H9 (cell line): ENCODE measurements at regions not wholly inside any gene's neighbourhood (a gene's known extent, or its start where the extent isn't known, plus 50 kb on each side); places are given as distances from the start of the nearest gene placed in this dataset.
"Not testable (repeated sequence)": the region's sequence is repeated elsewhere in the genome, so short reads cannot be mapped to it uniquely, and the experiment has no call there.

ENCODE experiments used
- DNase-seq: peaks from one replicate; pipeline ENCODE4 v3.0.0-alpha.2; 2017
- H2AFZ ChIP-seq: one replicate; pipeline ENCODE4 v1.6.1; 2013; ENCODE audit warnings: mild to moderate bottlenecking, low read length, control low read depth, moderate library complexity
- H2AK5ac ChIP-seq: 2 replicates; pipeline ENCODE4 v1.6.1; 2013; ENCODE audit warnings: low read length, control low read depth, mixed read lengths; ENCODE audit not compliant: insufficient read length
- H2BK120ac ChIP-seq: one replicate; pipeline ENCODE4 v1.6.1; 2013; ENCODE audit warnings: low read depth, mild to moderate bottlenecking, low read length, control low read depth, inconsistent platforms; ENCODE audit not compliant: poor library complexity, severe bottlenecking
- H2BK12ac ChIP-seq: 2 replicates; pipeline ENCODE4 v1.6.1; 2013; ENCODE audit warnings: low read length, control low read depth, mixed read lengths, low read depth; ENCODE audit not compliant: insufficient read length
- H2BK15ac ChIP-seq: 2 replicates; pipeline ENCODE4 v1.6.1; 2013; ENCODE audit warnings: low read depth, low read length, control low read depth
- H2BK20ac ChIP-seq: one replicate; pipeline ENCODE4 v1.6.1; 2013; ENCODE audit warnings: low read depth, mild to moderate bottlenecking, low read length, control low read depth, inconsistent platforms; ENCODE audit not compliant: poor library complexity, severe bottlenecking
- H2BK5ac ChIP-seq: 2 replicates; pipeline ENCODE4 v1.6.1; 2013; ENCODE audit warnings: low read length, control low read depth, mixed read lengths; ENCODE audit not compliant: insufficient read length
- H3K14ac ChIP-seq: 2 replicates; pipeline ENCODE4 v1.6.1; 2013; ENCODE audit warnings: low read length, control low read depth; ENCODE audit not compliant: insufficient read depth
- H3K18ac ChIP-seq: 2 replicates; pipeline ENCODE4 v1.6.1; 2013; ENCODE audit warnings: low read depth, mild to moderate bottlenecking, mixed read lengths, low read length, control low read depth; ENCODE audit not compliant: insufficient read length
- H3K23ac ChIP-seq: 2 replicates; pipeline ENCODE4 v1.6.1; 2013; ENCODE audit warnings: low read length, control low read depth, mixed read lengths, low read depth; ENCODE audit not compliant: insufficient read length
- H3K23me2 ChIP-seq: 2 replicates; pipeline ENCODE4 v1.6.1; 2013; ENCODE audit warnings: low read depth, mild to moderate bottlenecking, mixed read lengths, low read length, control low read depth; ENCODE audit not compliant: insufficient read length, poor library complexity, severe bottlenecking
- H3K27ac ChIP-seq: 2 replicates; pipeline ENCODE4 v1.5.1; 2013; ENCODE audit warnings: low read length, control low read depth, mixed read lengths, low read depth; ENCODE audit not compliant: insufficient read length
- H3K27me3 ChIP-seq: 2 replicates; pipeline ENCODE4 v1.6.1; 2013; ENCODE audit warnings: low read length, control low read depth, inconsistent platforms; ENCODE audit not compliant: insufficient read depth
- H3K4ac ChIP-seq: 2 replicates; pipeline ENCODE4 v1.6.1; 2013; ENCODE audit warnings: low read depth, mild to moderate bottlenecking, control low read depth, inconsistent platforms, low read length, moderate library complexity
- H3K4me1 ChIP-seq: 2 replicates; pipeline ENCODE4 v1.6.1; 2013; ENCODE audit warnings: low read length, control low read depth, inconsistent platforms; ENCODE audit not compliant: insufficient read depth
- H3K4me2 ChIP-seq: 2 replicates; pipeline ENCODE4 v1.6.1; 2013; ENCODE audit warnings: low read length, control low read depth, mixed read lengths; ENCODE audit not compliant: insufficient read length, insufficient read depth
- H3K56ac ChIP-seq: 2 replicates; pipeline ENCODE4 v1.6.1; 2013; ENCODE audit warnings: low read depth, mild to moderate bottlenecking, mixed read lengths, low read length, control low read depth; ENCODE audit not compliant: insufficient read length
- H3K79me1 ChIP-seq: 2 replicates; pipeline ENCODE4 v1.6.1; 2013; ENCODE audit warnings: low read depth, mild to moderate bottlenecking, moderate library complexity, low read length, control low read depth, inconsistent platforms; ENCODE audit not compliant: insufficient read depth, poor library complexity, severe bottlenecking
- H3K79me2 ChIP-seq: 2 replicates; pipeline ENCODE4 v1.6.1; 2013; ENCODE audit warnings: low read length, control low read depth, inconsistent platforms; ENCODE audit not compliant: insufficient read depth
- H3K9ac ChIP-seq: 2 replicates; pipeline ENCODE4 v1.6.1; 2013; ENCODE audit warnings: low read length, control low read depth, mixed read lengths; ENCODE audit not compliant: insufficient read length; ENCODE audit errors: extremely low read depth
- H3K9me3 ChIP-seq: one replicate; pipeline ENCODE4 v1.6.1; 2013; ENCODE audit warnings: low read depth, low read length, inconsistent platforms; ENCODE audit not compliant: control insufficient read depth
- H3T11ph ChIP-seq: one replicate; pipeline ENCODE4 v1.6.1; 2013; ENCODE audit warnings: mild to moderate bottlenecking, low read length, control low read depth, inconsistent platforms
- H4K20me1 ChIP-seq: one replicate; pipeline ENCODE4 v1.6.1; 2013; ENCODE audit not compliant: control insufficient read depth, insufficient read length, insufficient read depth
- H4K5ac ChIP-seq: 2 replicates; pipeline ENCODE4 v1.6.1; 2013; ENCODE audit warnings: low read depth, mild to moderate bottlenecking, mixed read lengths, low read length, control low read depth; ENCODE audit not compliant: insufficient read length
- H4K8ac ChIP-seq: replicated peaks from 2 replicates; pipeline ENCODE4 v1.6.1; 2013; ENCODE audit warnings: low read length, control low read depth, mixed read lengths, low read depth; ENCODE audit not compliant: insufficient read length
- H4K91ac ChIP-seq: 2 replicates; pipeline ENCODE4 v1.6.1; 2013; ENCODE audit warnings: low read depth, mild to moderate bottlenecking, moderate library complexity, mixed read lengths, low read length, control low read depth; ENCODE audit not compliant: insufficient read length
- H3K27ac Mint-ChIP-seq, 3 experiments: 2 replicates in 2 of 3; 3 replicates in 1 of 3; pipeline ENCODE4 v1.8.0; 2020 to 2021; ENCODE audit warnings: mixed read lengths in 3 of 3, mild to moderate bottlenecking in 1 of 3, moderate library complexity in 1 of 3
- H3K27me3 Mint-ChIP-seq: 2 replicates; pipeline ENCODE4 v1.8.0; 2021; ENCODE audit warnings: low read depth, mild to moderate bottlenecking, moderate library complexity, mixed read lengths
- H3K36me3 Mint-ChIP-seq, 3 experiments: 2 replicates in 2 of 3; 3 replicates in 1 of 3; pipeline ENCODE4 v1.8.0; 2020 to 2021; ENCODE audit warnings: low read depth in 3 of 3, mixed read lengths in 3 of 3; ENCODE audit not compliant: insufficient read depth in 1 of 3
- H3K4me1 Mint-ChIP-seq, 2 experiments: 2 replicates each; pipeline ENCODE4 v1.8.0; 2020; ENCODE audit warnings: mixed read lengths in 2 of 2
- H3K4me3 Mint-ChIP-seq, 2 experiments: 2 replicates in 1 of 2; 3 replicates in 1 of 2; pipeline ENCODE4 v1.8.0; 2020 to 2021; ENCODE audit warnings: mild to moderate bottlenecking in 2 of 2, mixed read lengths in 2 of 2, moderate library complexity in 1 of 2
- H3K9me3 Mint-ChIP-seq, 2 experiments: 2 replicates in 1 of 2; 3 replicates in 1 of 2; pipeline ENCODE4 v1.8.0; 2020; ENCODE audit warnings: mild to moderate bottlenecking in 2 of 2, mixed read lengths in 2 of 2, moderate library complexity in 1 of 2
- CTCF ChIP-seq: fragments of 200-600 bp; sonication (generic); conservative IDR thresholded peaks from 3 replicates; pipeline ENCODE4 v1.8.0; 2021; ENCODE audit warnings: antibody characterized with exemption, mild to moderate bottlenecking
- WGBS: extraction: QIAGEN DNeasy Blood & Tissue Kit; methylation state at CpG from one replicate; pipeline ENCODE4 v1.1.7; 2013; ENCODE audit warnings: missing lambda C conversion rate, low lambda C conversion rate, mixed read lengths; ENCODE audit not compliant: insufficient read length; ENCODE audit errors: extremely low coverage; 5-methylcytosine and 5-hydroxymethylcytosine counted together

GRCh38 chr12:131309700-131310099, 356.0 kb downstream of the ADGRD1 start:
- Mint-ChIP-seq H3K4me3 (no peak overlapping the region), H3K9me3 (peaks cover 4 to 6% of the 10 kb centered on the region in 2 experiments), H3K27ac (no peak overlapping the region), H3K4me1 (peaks cover 19 to 24% of the 10 kb centered on the region in 2 experiments), H3K27me3 (peaks cover 8% of the 10 kb centered on the region), H3K36me3 (peaks cover 3 to 7% (median 4%) of the 10 kb centered on the region in 3 experiments; a peak in 6 of 7 replicates)
- DNase-seq: no peak
- Histone ChIP-seq H3K9ac (no peak overlapping the region), H3K4ac (no peak overlapping the region), H3K18ac (no peak overlapping the region), H3K27ac (no peak overlapping the region), H3K14ac (no peak overlapping the region), H3K23ac (no peak overlapping the region), H4K5ac (no peak overlapping the region), H2BK120ac (no peak overlapping the region), H3K79me2 (no peaks in the 10 kb centered on the region), H2BK12ac (no peak overlapping the region), H3K27me3 (no peaks in the 10 kb centered on the region; the same call in 1 of the 2 replicates), H3T11ph (no peak overlapping the region), H3K56ac (no peak overlapping the region), H3K4me1 (peaks cover 3% of the 10 kb centered on the region; the same call in 1 of the 2 replicates), H3K9me3 (no peaks in the 10 kb centered on the region), H4K20me1 (no peaks in the 10 kb centered on the region), H2AFZ (no peak overlapping the region), H2BK5ac (no peak overlapping the region), H3K4me2 (no peak overlapping the region), H3K79me1 (no peaks in the 10 kb centered on the region), H4K91ac (no peak overlapping the region), H4K8ac (no peak overlapping the region), H2BK15ac (no peak overlapping the region), H2BK20ac (no peak overlapping the region), H2AK5ac (no peak overlapping the region), H3K23me2 (no peaks in the 10 kb centered on the region)
- TF ChIP-seq CTCF: no peak
- no CpG with 5 or more reads among the region's 5 CpGs for WGBS

- not testable (repeated sequence) for H3K79me2 ChIP-seq, H3K23me2 ChIP-seq, H4K20me1 ChIP-seq, H3K27ac ChIP-seq, H4K5ac ChIP-seq, H4K8ac ChIP-seq, H3K27ac Mint-ChIP-seq, H4K91ac ChIP-seq, H3K23ac ChIP-seq, H2BK20ac ChIP-seq, H2BK5ac ChIP-seq, H2AK5ac ChIP-seq, H3K4ac ChIP-seq, H3K9me3 ChIP-seq, H3T11ph ChIP-seq, H2BK15ac ChIP-seq, H3K27me3 ChIP-seq, H3K27me3 Mint-ChIP-seq, H2BK12ac ChIP-seq, H2AFZ ChIP-seq, H3K56ac ChIP-seq, H3K4me3 Mint-ChIP-seq, H3K36me3 Mint-ChIP-seq, H3K4me1 ChIP-seq, H3K79me1 ChIP-seq, H3K14ac ChIP-seq, H3K4me2 ChIP-seq, H2BK120ac ChIP-seq, H3K18ac ChIP-seq, DNase-seq, H3K9ac ChIP-seq
- Mint-ChIP-seq H3K9me3 (peaks cover 6 to 11% of the 10 kb centered on the region in 2 experiments), H3K4me1 (peaks cover 19 to 26% of the 10 kb centered on the region in 2 experiments)
- WGBS: no CpG with 5 or more reads among the region's 22 CpGs
Observed at GRCh38 chr12:131310227-131310969, 356.7 kb downstream of the ADGRD1 start.
